Mesenchymal stem cell (in vitro differentiated cells and primary cell): ENCODE measurements at regions not wholly inside any gene's neighbourhood (a gene's known extent, or its start where the extent isn't known, plus 50 kb on each side); places are given as distances from the start of the nearest gene placed in this dataset.

Source experiments
- DNase-seq: peaks from one replicate; pipeline ENCODE4 v3.0.0-alpha.2; 2013
- H2AFZ ChIP-seq: one replicate; pipeline ENCODE4 v1.6.1; 2013; ENCODE audit warnings: low read depth, mild to moderate bottlenecking, control low read depth, inconsistent platforms, low read length, moderate library complexity
- H2AK5ac ChIP-seq: 2 replicates; pipeline ENCODE4 v1.6.1; 2013; ENCODE audit warnings: low read length, moderate library complexity, mild to moderate bottlenecking, inconsistent platforms; ENCODE audit not compliant: severe bottlenecking
- H2BK120ac ChIP-seq: one replicate; pipeline ENCODE4 v1.6.1; 2013; ENCODE audit warnings: low read depth, mild to moderate bottlenecking, inconsistent platforms, low read length, moderate library complexity
- H2BK12ac ChIP-seq, 2 experiments: one replicate each; pipeline ENCODE4 v1.6.1; 2013; ENCODE audit warnings: inconsistent platforms in 2 of 2, low read length in 2 of 2, mild to moderate bottlenecking in 2 of 2, moderate library complexity in 2 of 2, control low read depth in 1 of 2
- H2BK15ac ChIP-seq: one replicate; pipeline ENCODE4 v1.6.1; 2013; ENCODE audit warnings: mild to moderate bottlenecking, low read depth, inconsistent platforms; ENCODE audit not compliant: poor library complexity, severe bottlenecking
- H2BK5ac ChIP-seq: 2 replicates; pipeline ENCODE4 v1.6.1; 2013; ENCODE audit warnings: low read depth, mild to moderate bottlenecking, low read length, control low read depth, inconsistent platforms; ENCODE audit not compliant: poor library complexity, severe bottlenecking
- H3K14ac ChIP-seq, 2 experiments: one replicate each; pipeline ENCODE4 v1.6.1; 2013; ENCODE audit warnings: inconsistent platforms in 2 of 2, low read length in 2 of 2, control low read depth in 1 of 2, mild to moderate bottlenecking in 1 of 2, moderate library complexity in 1 of 2
- H3K18ac ChIP-seq, 2 experiments: one replicate each; pipeline ENCODE4 v1.6.1; 2013; ENCODE audit warnings: inconsistent platforms in 2 of 2, low read length in 2 of 2, control low read depth in 1 of 2, low read depth in 1 of 2, mild to moderate bottlenecking in 1 of 2
- H3K23ac ChIP-seq, 2 experiments: one replicate each; pipeline ENCODE4 v1.6.1; 2013; ENCODE audit warnings: inconsistent platforms in 2 of 2, low read length in 2 of 2, mild to moderate bottlenecking in 2 of 2, moderate library complexity in 2 of 2, control low read depth in 1 of 2
- H3K27ac ChIP-seq: 2 replicates; pipeline ENCODE4 v1.5.1; 2013; ENCODE audit warnings: mild to moderate bottlenecking, moderate library complexity, low read length, control low read depth, inconsistent platforms; ENCODE audit not compliant: poor library complexity, severe bottlenecking
- H3K27me3 ChIP-seq, 2 experiments: 2 replicates each; pipeline versions ENCODE4 v1.6.1 to v1.7.0; 2013; ENCODE audit warnings: low read length in 2 of 2, mild to moderate bottlenecking in 2 of 2, moderate library complexity in 2 of 2, control low read depth in 1 of 2, inconsistent platforms in 1 of 2; ENCODE audit not compliant: control insufficient read depth in 1 of 2, insufficient read depth in 1 of 2
- H3K36me3 ChIP-seq, 2 experiments: 2 replicates each; pipeline versions ENCODE4 v1.6.1 to v1.7.0; 2013; ENCODE audit warnings: low read length in 2 of 2, control low read depth in 1 of 2, inconsistent platforms in 1 of 2, low read depth in 1 of 2, mild to moderate bottlenecking in 1 of 2; ENCODE audit not compliant: insufficient read depth in 2 of 2, control insufficient read depth in 1 of 2
- H3K4ac ChIP-seq, 2 experiments: one replicate each; pipeline ENCODE4 v1.6.1; 2013; ENCODE audit warnings: inconsistent platforms in 2 of 2, low read length in 2 of 2, mild to moderate bottlenecking in 2 of 2, moderate library complexity in 2 of 2, control low read depth in 1 of 2, low read depth in 1 of 2
- H3K4me1 ChIP-seq: 2 replicates; pipeline ENCODE4 v1.6.1; 2013; ENCODE audit warnings: low read depth, low read length, control low read depth; ENCODE audit not compliant: control insufficient read depth, insufficient read depth
- H3K4me2 ChIP-seq: 2 replicates; pipeline ENCODE4 v1.6.1; 2013; ENCODE audit warnings: low read length, mild to moderate bottlenecking, inconsistent platforms; ENCODE audit not compliant: poor library complexity, severe bottlenecking
- H3K4me3 ChIP-seq, 2 experiments: 2 replicates each; pipeline versions ENCODE4 v1.5.1 to v1.7.0; 2013; ENCODE audit warnings: low read length in 2 of 2, mild to moderate bottlenecking in 2 of 2, control low read depth in 1 of 2, low read depth in 1 of 2; ENCODE audit not compliant: insufficient read depth in 1 of 2
- H3K79me1 ChIP-seq: replicated peaks from 2 replicates; pipeline ENCODE4 v1.6.1; 2013; ENCODE audit warnings: mild to moderate bottlenecking, control low read depth, low read length, inconsistent platforms; ENCODE audit not compliant: poor library complexity, severe bottlenecking
- H3K9ac ChIP-seq: 2 replicates; pipeline ENCODE4 v1.7.0; 2013; ENCODE audit warnings: mild to moderate bottlenecking, low read length, moderate library complexity
- H3K9me3 ChIP-seq: 2 replicates; pipeline ENCODE4 v1.7.0; 2013; ENCODE audit warnings: mild to moderate bottlenecking, low read length; ENCODE audit not compliant: control insufficient read depth
- H4K8ac ChIP-seq: one replicate; pipeline ENCODE4 v1.6.1; 2013; ENCODE audit warnings: inconsistent platforms, mild to moderate bottlenecking, low read length, moderate library complexity
- H4K91ac ChIP-seq: one replicate; pipeline ENCODE4 v1.6.1; 2013; ENCODE audit warnings: mild to moderate bottlenecking, low read length, inconsistent platforms
- WGBS: methylation state at CpG from one replicate; pipeline ENCODE4 v1.1.7; 2013; ENCODE audit warnings: mixed read lengths; 5-methylcytosine and 5-hydroxymethylcytosine counted together

- Histone ChIP-seq H3K23ac (no peak overlapping the region), H3K18ac (peak overlapping the region in 1 of 2 experiments; percentile 52), H4K91ac (no peak overlapping the region), H3K9me3 (no peaks in the 10 kb centered on the region), H2BK120ac (no peak overlapping the region), H3K79me1 (no peaks in the 10 kb centered on the region), H3K36me3 (no peaks in the 10 kb centered on the region), H3K14ac (peak overlapping the region in 1 of 2 experiments; percentile 8), H2AFZ (no peak overlapping the region), H3K4me3 (no peak overlapping the region), H2AK5ac (no peak overlapping the region), H3K4me2 (no peak overlapping the region), H3K27me3 (peaks cover 0 to 12% of the 10 kb centered on the region in 2 experiments), H2BK5ac (no peak overlapping the region), H3K4me1 (peaks cover 2% of the 10 kb centered on the region), H2BK12ac (peak overlapping the region in 1 of 2 experiments; percentile 15), H2BK15ac (no peak overlapping the region), H3K9ac (peak overlapping the region; percentile 5), H4K8ac (peak overlapping the region; percentile 41), H3K4ac (no peak overlapping the region), H3K27ac (no peak overlapping the region)
- 24% methylated on average over 4 of the region's 4 CpGs for WGBS
- peak; percentile 17 for DNase-seq
These were observed 507.9 kb downstream of the RPS24 start for GRCh38 chr10:78541481-78542140.

- H3K27ac ChIP-seq, result no peak overlapping the region
- H3K4me3 ChIP-seq, result no peak overlapping the region
- H3K23ac ChIP-seq, result no peak overlapping the region
- H3K4me2 ChIP-seq, result no peak overlapping the region
- H2BK120ac ChIP-seq, result no peak overlapping the region
- H3K79me1 ChIP-seq, result no peaks in the 10 kb centered on the region
- H3K14ac ChIP-seq, result no peak overlapping the region
- WGBS, result 72% methylated on average over 6 of the region's 6 CpGs
- peak overlapping the region; percentile 60 for H4K8ac ChIP-seq
- H3K4ac ChIP-seq, result peak overlapping the region in 1 of 2 experiments; percentile 42
- H3K18ac ChIP-seq, result peak overlapping the region in 1 of 2 experiments; percentile 27
- peaks cover 2% of the 10 kb centered on the region for H3K4me1 ChIP-seq
- DNase-seq, result no peak
- H2AK5ac ChIP-seq, result no peak overlapping the region
- no peak overlapping the region for H2AFZ ChIP-seq
- no peaks in the 10 kb centered on the region for H3K9me3 ChIP-seq
- H2BK15ac ChIP-seq, result no peak overlapping the region
- no peaks in the 10 kb centered on the region for H3K36me3 ChIP-seq
- peak overlapping the region; percentile 5 for H3K9ac ChIP-seq
- H3K27me3 ChIP-seq, result peaks cover 0 to 12% of the 10 kb centered on the region in 2 experiments
- H4K91ac ChIP-seq, result peak overlapping the region; percentile 67
- no peak overlapping the region for H2BK5ac ChIP-seq
- H2BK12ac ChIP-seq, result no peak overlapping the region
These were observed 508.5 kb downstream of the RPS24 start for GRCh38 chr10:78542141-78542489.

DNA sequence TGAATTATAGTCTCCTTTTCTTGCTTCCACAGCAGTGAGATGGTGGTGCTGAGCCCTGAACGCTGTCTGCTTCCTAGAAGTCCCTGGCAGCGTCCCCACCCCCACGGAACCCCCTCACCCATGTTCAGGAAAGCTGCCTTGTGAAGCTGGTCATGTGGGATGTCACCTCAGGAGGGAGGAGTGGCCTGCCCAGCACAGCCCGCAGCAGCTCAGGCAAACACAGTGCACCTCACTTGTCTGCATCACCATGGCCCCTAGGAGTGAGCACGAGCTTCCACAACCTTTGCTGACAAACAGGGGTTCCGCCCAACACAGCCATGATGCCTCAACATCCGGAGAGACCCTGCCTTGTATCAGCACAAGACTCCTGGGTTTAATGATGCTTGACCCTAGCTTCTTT, 508.9 kb downstream of the RPS24 start:
- Histone ChIP-seq H3K18ac (peak overlapping the region in 1 of 2 experiments; percentile 9), H3K9me3 (no peaks in the 10 kb centered on the region), H3K23ac (no peak overlapping the region), H3K14ac (no peak overlapping the region), H2BK120ac (no peak overlapping the region), H3K27ac (no peak overlapping the region), H3K27me3 (peaks cover 0 to 14% of the 10 kb centered on the region in 2 experiments), H3K36me3 (no peaks in the 10 kb centered on the region), H2AFZ (no peak overlapping the region), H4K91ac (peak overlapping the region; percentile 67), H3K4me1 (peaks cover 2% of the 10 kb centered on the region), H3K9ac (peak overlapping the region; percentile 78), H2BK5ac (no peak overlapping the region), H2BK15ac (no peak overlapping the region), H4K8ac (peak overlapping the region; percentile 31), H3K4ac (peak overlapping the region in 1 of 2 experiments; percentile 20), H3K4me2 (no peak overlapping the region), H3K4me3 (no peak overlapping the region), H3K79me1 (no peaks in the 10 kb centered on the region), H2AK5ac (no peak overlapping the region), H2BK12ac (peak overlapping the region; percentile 52 to 75)
- DNase-seq, result no peak
- WGBS, result 87% methylated on average over 7 of the region's 7 CpGs

DNA sequence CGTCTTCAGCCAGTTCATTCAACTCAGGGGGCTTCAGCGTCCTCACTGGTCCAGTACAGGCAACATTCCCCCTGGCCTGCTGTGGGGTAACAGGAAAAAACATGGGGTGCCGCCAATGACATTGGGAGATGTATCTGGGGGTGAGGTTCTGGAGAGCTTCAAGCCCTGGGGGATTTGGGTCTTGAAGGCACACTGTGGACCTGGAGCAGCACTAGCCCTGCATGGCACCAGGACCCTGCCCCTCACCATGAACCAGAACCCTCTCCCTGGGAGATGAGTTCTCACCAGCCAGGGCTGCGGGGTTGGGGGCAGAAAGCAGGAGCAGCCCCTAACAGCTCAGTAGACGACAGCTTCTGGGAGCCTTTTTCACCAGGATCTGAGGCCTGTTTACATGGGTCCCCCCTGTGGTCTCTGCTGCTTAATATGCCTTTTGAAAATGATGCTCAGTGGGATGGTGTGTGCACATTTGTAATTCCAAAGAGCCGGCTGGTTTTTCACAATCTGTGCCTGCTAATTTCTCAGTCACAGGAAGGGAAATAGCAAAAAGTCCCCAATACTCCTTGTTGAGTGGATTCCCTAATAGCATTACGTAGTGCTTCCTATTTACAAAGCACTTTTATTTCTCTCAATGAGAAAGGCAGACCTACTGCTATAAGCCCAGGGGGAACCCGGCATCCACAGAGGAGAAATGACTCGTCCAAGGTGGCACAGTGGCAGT, 509.5 kb downstream of the RPS24 start:
- no peak overlapping the region for H3K23ac ChIP-seq
- H3K18ac ChIP-seq, result no peak overlapping the region
- H3K4me2 ChIP-seq, result no peak overlapping the region
- peak overlapping the region; percentile 23 for H2BK15ac ChIP-seq
- no peak for DNase-seq
- H2AFZ ChIP-seq, result no peak overlapping the region
- no peak overlapping the region for H4K8ac ChIP-seq
- peak overlapping the region in 1 of 2 experiments; percentile 8 for H3K14ac ChIP-seq
- no peak overlapping the region for H2AK5ac ChIP-seq
- H3K27ac ChIP-seq, result no peak overlapping the region
- peak overlapping the region in 1 of 2 experiments; percentile 21 for H2BK12ac ChIP-seq
- no peak overlapping the region for H3K4ac ChIP-seq
- H4K91ac ChIP-seq, result no peak overlapping the region
- H3K36me3 ChIP-seq, result no peaks in the 10 kb centered on the region
- peaks cover 2% of the 10 kb centered on the region for H3K4me1 ChIP-seq
- H3K4me3 ChIP-seq, result peak overlapping the region in 1 of 2 experiments; percentile 13
- H3K9me3 ChIP-seq, result no peaks in the 10 kb centered on the region
- peak overlapping the region; percentile 78 for H3K9ac ChIP-seq
- 80% methylated on average over 8 of the region's 9 CpGs for WGBS
- peaks cover 0 to 21% of the 10 kb centered on the region in 2 experiments for H3K27me3 ChIP-seq
- H2BK120ac ChIP-seq, result no peak overlapping the region
- no peak overlapping the region for H2BK5ac ChIP-seq
- no peaks in the 10 kb centered on the region for H3K79me1 ChIP-seq
